NCI-H2171 (cell line): ENCODE measurements at regions not wholly inside any gene's neighbourhood (a gene's known extent, or its start where the extent isn't known, plus 50 kb on each side); places are given as distances from the start of the nearest gene placed in this dataset.

ENCODE experiments used
- DNase-seq: peaks from one replicate; lab custom pipeline; 2025; lab: John Stamatoyannopoulos, UW

DNA sequence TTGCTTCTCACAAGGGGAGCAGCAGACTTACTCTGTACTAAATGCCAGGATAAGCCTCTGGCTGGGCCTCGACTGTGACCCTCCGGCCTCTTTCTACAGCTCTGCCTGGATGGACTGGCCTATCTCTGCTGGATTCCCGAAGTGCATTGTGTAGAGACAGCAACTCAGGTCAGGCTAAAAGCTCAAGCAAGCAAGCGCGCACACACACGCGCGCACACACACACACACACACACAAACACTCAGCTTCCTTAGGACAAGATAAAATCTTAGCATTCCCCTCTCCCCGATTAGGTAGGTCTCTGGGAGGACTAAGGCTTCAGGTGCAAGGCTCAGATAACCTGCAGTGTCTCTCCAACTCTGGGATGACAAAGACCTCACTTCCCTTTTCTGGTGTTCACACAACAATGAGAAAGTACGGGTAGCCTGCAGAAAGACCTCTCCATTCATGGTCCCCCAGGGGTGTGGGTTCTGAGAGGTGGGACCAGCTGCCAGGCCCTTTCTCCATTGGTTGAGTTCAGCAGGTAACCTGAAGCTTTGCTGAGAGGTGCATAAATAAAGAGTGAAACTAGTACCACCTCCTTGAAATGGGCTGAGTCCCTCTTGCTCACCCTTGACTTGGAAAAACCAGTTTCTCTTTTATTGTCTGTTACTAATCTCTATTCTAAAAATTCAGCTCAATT is 155.1 kb upstream of the CAMK1G start:
- no peak for DNase-seq

DNA sequence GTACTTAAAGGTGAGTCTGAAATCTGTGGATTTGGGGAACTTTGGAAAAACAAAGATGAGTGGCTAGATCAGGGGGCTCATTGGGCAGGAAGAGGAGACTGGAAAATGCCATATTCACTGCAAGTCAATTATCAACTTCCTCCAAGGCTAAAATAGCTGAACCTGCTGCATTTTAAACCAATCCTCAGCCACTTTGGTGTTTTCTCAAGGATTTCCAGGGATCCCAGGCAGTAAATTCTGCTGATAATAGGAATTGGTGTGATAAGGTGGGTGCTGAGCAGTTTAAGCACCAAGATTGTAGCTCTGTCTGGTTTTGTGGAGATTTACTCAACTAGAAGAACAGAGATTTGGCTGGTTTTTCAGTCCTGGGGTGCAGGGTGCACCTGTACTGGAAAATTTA is 153.9 kb upstream of the CAMK1G start:
- DNase-seq: no peak

DNA sequence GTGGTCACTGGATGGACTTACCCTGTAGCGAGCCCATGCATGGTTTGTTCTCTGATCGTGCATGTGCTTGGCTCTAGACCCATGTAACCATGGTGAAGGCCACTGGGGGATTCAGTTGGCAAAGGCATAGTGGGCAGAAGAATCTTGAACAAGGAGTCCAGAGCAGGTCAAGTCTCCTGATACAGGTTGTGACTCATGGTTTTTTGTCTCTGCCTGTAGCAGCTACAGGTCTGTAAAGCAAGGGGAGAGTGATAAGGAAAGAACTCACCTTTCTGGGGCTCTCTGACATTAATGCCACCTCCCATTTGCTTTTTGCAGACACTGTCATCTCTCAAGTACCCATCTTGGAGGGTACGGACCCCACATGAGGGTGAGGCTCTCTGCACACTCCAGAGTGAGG is 153.4 kb upstream of the CAMK1G start:
- DNase-seq: no peak

DNA sequence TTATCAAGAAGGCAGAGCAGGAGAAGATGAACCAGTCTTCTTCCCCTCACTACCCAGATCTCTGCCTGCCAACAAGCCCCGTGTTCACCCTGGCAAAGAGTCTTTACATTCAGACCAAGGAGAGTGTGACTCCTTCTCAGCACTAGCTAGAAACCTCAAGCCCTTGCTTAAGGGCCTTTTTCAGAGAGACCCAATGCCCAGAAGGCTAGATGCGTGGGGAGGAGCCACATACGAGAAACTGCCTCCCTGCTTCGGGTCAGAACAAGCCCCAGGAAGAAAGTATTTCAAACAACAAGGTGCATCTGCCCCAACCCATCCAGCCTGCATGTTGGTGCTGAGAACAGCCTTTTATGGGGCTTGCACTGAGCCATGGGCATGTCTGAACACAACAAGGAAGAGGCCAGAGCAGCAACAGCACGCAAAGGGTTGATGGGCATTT is 152.7 kb upstream of the CAMK1G start:
- DNase-seq: no peak

DNA sequence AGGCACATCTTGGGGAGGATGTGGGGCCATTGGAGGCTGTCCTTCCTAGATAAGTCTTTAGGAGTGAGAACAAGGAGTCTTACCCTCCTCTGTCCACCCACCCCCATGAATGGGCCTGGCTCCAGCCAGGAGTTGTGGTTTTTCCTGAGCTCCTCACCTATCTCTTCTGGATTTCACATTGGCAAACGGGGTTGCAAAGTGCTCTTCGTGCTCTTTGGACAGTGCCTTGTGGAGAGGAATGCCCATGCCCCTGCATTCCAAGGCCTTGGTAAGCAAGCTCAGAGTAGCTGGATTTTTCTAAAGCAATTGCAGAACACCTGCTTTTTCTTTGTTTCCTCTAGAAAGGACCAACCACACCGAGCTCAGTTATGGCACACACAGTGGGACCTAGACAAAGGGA is 152.1 kb upstream of the CAMK1G start:
- DNase-seq: no peak

DNA sequence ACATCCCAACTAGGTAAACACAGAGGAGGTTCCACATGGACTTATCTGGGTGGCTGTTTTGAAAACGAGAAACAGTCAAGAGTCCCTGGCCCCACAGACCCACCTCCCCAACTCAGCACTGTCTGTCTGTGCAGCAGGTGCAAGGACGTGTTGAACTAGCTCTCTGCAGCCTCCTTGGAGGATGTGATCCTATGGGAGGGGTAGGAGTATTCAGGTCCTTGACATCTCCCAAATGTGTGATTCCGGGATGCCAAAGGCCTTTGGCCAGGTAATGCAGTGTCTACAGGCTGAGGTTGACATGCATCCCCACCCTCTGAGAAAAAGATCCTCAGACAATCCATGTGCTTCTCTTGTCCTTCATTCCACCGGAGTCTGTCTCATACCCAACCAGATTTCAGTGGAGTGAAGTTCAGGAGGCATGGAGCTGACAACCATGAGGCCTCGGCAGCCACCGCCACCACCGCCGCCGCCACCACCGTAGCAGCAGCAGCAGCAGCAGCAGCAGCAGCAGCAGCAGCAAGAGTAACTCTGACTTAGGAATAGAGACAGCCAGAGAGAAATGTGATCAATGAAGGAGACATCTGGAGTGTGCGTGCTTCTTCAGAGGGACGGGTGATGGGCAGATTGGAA is 151.6 kb upstream of the CAMK1G start:
- DNase-seq: no peak

DNA sequence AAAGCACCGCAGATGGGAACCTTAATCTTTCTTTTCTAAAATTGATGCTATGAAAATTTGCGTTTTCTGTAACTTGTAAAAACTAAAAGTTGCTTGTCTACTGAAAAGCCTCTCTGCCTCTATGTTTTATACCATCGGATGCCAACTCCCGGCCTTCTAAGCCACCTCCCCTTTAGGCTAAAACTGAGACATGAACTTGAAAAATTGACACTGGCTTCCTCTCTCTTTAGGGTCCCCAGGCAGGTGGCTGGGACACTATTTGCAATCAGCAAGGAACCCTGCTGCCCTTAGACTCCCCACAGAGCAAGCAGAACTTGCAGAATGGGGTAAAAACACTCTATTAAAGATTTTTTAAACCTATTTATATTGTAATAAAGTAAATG is 151.1 kb upstream of the CAMK1G start:
- no peak for DNase-seq

DNA sequence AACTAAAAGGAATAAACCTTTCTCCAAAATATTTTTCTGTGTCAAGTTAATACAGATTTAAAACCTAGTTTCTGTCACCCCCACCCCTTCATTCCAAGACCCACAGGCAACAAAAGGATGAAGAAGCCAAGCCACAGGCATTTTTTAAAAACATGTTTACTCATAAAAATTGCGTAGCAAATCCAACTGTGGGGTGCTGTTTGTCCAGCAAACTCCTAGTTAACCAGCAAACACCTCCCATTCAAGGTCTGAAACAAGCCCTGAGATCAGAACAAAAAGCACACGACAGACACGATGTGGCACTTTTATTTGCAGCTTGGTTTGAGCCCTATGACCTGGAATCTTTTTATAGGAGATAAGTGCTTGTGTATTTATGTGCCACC is 149.9 kb upstream of the CAMK1G start:
- DNase-seq: no peak

DNA sequence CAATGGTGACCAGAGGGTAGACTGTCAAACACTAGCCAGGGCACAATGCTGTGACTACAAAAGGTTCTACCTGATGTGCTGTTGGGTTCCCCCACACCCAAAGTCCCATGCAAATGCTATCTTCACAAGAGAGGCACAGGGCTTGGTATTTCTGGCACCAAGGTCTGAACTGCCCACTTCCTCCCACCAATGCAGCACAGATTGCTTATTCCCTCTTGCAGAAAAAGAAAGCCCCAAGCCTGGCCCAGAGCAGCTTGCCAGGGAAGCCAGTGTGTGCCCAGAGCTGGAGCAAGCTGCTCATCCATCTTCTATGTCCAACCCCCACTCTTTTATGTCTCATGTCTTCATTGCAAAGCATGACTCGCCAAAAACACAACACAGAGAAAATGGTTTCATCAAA is 149.4 kb upstream of the CAMK1G start:
- DNase-seq: no peak

DNA sequence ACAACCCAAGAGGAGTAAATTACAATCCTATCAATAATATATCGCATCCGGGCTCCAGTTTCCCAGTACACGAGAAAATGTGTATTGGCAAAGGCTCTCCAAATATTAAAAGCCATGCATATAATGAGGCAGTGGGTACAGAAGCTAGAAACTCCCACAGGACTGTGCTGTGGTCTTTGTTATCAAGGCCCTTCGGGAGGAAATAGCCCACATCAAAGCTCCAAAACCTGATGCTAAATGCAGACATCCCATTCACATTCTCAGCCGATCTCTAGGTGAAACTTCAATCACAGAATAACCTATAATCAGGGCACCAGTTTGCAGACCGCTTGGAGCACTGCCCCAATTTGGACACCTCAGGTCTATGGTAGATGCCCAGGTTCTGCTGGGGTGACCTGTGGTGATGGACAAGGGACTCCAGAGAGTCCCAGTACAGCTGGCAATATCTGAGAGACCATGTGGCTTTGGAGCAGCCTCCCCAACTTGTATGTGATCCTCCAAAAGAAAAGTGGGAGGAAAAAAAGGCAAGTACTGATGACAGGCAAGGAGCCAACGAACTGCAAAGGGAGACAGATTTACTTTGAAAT is 148.8 kb upstream of the CAMK1G start:
- no peak for DNase-seq

DNA sequence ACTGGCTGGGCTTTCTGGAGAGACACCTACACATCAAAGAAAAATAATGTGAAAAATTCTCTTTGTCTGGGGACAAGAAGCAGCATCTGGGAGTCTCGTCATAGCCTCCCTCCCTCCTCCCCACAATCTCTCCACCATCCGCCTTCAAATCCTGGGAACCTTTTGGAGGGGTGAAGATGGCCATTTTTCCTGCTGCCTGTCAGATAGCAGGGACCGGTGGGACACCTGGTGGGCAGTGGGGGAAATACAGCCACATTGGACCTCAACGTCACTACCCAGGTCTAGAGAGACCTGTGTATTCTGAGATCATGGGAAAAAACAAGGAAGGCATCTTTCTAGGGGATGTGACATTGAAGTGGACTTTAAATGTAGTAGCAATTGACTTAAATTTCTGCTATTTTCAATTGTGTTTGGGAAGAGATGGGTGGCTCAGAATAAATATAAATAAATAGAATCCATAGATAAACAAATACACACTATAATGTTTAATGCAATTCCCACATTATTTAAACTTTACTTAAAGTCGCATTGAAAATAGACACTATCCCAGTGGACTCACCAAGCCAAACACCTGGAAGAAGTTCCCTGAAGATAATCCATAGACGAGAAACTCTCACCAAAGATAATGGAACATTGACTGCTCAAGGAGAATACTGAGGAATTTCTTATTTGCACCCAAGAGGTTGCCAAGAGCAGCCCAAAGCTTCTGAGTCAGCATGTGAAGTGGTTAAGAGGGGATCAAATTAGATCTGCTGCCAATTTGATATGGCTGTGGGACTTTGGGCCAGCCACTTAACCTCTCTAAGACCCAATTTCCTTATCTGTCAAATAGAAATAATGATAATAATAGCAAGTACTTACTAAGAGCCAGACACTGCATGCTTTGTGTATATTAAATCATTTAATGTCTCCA is 147.6 kb upstream of the CAMK1G start:
- peak; percentile 25 for DNase-seq

DNA sequence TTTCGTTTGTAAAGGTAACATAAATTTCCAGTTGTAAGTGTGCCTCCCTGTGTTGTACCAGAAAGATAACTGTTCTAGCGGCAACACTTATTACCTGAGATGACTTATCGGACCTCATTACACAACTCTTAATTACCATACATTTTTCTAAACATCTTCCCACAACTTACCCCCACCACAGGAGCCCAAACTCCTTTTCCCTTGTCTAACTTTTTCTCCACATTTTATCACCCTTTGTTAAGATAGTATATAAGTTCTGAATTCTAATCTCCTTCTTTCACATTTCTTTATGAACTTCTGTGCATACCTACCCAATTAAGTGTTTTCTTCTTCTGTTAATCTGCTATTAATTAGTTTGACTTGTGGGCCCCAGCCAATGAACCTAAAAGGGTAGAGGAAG is 143.7 kb upstream of the CAMK1G start:
- no peak for DNase-seq

DNA sequence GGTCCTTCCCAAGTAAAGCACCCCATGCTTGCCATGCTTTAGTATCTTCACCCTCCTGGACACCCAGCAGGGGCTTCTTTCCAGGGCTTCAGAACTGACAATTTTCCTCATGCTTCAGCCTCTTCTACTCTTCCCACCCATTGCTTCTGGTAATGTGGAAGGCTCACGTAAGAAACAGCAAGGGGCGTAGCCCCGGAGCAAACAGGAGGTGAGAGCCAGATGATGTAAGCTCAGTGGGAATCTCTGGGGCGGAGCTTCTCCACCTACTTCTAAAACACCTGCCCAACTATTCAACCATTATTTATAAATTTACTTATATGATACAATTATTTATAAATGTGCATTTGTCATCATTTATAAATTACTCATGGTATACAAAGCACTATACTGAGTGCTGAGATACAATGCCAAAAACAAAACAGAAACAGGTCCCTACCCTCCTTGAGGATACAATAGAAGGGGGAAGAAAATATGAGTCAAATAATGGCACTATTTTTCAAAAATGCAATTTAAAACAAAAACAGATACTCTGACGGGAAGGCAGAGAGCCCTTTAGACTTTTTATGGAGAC is 140.1 kb upstream of the CAMK1G start:
- no peak for DNase-seq

DNA sequence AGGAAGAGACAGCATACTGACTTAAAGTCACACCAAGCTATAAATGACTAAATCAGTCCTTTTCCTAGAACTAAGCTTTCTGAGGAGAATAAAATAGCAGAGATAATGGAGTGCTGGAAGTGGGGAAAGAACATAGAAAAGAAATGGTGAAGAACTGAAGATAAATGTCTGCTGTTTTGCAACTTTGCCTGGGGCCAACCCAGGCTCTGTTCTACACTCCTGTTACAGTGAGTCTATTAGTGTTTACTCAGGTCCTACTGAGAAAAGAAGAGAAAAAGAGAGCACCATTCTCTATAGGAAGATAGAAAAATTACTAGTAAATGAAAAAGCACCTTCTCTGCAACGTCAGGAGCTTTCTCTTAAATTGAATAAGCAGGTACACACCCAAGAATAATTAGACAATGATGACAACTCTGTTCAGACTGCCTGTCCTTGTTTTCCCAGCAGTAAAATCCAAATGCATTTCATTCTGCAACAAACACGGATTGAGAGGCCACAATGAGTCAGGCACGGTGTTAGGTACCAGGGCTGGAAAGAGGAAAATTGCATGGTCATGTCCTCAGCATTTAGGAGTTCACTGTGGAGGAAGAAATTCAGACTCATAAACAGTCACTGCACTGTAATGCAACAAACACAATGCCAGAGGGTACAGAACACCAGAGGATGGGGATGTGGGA is 139.4 kb upstream of the CAMK1G start:
- no peak for DNase-seq

DNA sequence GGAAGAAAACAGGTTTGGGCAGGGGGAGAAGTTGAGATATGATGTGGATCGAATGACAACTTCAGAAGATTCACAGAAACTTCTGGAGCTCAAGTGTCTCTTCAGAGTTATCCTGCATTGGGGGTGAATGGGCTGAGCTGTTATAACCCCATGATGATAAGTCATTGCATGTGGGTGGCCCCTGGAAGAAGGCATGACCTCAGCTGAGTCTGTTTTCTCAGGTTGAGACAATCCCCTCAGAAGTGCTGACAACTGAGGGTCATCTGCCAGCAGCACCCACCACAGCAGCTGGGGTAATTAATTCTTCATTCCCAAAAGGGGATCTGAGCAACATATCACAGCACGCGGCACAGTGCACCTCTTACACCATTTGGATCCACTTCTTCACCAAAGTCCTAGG is 138.6 kb upstream of the CAMK1G start:
- DNase-seq: no peak

DNA sequence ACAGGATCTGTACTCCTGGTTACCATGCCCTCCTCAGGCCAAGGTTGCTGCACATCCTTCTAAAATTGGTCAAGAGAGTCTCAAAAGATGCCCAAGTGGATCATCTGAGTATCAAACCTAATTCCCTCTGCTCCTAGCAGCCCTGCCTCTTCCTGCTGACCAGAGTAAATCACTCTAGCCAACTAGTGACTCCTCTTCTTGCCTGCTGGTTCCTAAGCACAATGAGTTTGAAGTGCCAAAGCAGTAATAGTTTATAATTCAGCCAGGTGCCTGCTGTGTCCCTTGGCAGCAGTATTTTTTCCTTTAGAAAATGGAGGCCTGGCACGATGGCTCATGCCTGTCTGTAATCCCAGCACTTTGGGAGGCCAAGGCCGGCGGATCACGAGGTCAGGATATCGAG is 137.9 kb upstream of the CAMK1G start:
- DNase-seq: no peak

DNA sequence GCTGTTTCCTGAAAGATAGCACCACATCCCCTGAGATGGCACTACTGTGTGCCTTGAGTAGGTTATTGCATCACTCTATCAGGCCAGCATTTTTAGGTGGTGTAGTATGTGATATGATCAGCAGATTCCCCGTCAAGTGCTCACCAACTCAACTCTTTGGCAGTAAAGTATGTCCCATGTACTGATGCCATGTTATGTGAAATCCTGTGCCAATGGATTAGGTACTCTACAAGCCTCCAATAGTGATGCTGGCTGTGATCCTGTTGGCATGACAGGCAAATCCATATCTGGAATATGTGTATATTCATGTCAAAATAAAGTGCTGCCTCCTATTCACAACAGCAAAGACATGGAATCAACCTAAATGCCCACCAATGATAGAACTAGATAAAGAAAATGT is 137.2 kb upstream of the CAMK1G start:
- no peak for DNase-seq

DNA sequence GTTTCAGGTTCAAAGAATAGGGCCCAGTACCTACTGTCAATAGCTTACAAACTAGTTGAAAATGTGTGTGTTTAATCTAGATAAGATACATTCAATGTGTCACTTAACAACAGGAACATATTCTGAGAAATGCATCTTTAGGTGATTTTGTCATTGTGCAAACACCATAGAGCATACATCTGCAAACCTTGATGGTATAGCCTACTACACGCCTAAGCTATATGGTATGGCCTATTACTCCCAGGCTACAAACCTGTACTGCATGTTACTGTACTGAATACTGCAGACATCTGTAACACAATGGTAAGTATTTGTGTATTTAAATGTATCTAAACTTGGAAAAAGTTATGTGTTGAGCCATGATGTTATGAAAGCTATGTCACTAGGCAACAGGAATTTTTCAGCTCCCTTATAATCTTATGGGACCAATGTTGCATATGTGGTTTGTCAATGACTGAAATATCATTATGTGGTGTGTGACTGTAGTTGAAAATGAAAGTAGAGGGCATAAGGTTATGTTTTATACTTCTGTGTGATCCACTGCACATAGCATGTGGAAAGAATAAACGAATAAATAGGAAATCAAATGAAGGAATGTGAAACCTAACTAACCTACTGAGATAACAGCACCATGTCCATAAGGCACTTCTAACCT is 129.0 kb upstream of the CAMK1G start:
- DNase-seq: no peak

DNA sequence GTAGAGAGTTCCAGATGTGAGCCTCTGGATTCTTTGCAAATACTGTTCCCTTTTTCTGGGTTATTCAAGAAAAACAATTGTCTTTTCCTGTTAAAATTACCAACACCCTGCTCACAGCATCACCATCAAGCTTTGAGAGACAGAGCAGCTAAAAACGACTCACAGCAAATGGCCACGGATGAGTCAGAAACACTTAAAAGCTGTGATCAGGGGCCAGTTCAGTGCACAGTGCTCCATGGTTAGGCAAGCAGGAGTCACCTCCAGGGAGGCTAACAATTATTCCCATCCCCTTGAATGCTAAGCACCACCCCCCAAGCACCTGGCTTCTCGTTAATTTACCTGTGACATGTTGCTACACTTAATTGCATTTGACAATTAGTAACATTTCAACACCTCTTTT is 128.4 kb upstream of the CAMK1G start:
- peak; percentile 14 for DNase-seq

DNA sequence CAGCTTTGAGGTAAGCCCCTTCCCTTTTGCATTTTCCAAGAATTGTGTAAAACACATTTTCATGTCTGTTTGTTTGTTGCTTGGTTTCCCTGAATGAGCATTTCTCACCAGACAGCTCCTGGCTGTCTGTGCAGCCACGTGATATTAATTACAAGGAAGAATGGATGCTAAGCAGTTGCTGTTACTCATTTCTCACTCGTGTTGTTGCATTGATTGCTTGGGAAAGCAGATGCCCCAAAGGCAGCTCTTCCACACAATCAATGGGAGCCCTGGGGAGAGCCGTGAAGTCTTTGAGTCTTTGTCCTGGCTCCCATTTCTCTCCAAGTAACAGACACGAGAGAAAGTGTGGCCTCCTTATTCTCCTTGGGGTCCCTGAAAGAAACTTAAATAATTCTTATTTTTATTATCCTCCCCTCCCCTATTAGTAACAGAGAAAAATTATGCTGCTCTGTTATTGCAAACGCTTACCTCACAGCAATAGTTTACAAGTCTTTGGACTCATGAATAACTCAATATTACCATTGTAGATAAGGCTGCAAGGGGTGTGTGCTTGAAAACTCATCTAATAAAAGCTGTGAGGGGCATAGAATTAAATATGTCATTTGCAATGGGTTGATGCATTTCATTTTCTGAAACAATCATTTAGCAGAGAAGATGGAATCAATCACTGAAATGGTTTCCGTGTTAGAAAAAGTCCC is 127.7 kb upstream of the CAMK1G start:
- peak; percentile 27 for DNase-seq

DNA sequence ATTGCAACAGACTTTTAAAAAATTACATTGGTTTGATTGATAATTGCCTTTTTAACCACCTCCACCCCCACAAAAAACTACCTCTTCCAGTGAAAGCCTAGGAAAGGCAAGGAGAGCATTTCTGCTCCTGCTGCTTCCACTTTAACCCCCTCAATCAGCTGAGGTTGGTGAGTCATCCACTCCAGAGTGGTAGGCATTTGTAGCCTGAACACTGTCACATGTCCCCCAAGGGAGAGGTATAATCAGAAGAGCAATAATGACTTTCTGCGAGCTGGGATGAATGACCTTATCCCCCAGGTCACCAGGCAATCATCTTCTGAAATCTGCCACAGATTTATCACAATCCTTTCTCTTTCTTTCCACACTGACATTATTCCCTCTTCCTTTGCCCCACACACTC is 126.6 kb upstream of the CAMK1G start:
- peak; percentile 12 for DNase-seq
